ENCODE measurements at regions not wholly inside any gene's neighbourhood (a gene's known extent, or its start where the extent isn't known, plus 50 kb on each side); places are given as distances from the start of the nearest gene placed in this dataset.

- TF ChIP-seq POU6F1 (CRISPR knock-in tag; IDR thresholded peaks at IDR 0.05; ENCODE audit: borderline replicate concordance, low read depth) (no peak), PATZ1 (CRISPR knock-in tag; IDR thresholded peaks at IDR 0.05; ENCODE audit: borderline replicate concordance) (no peak), BACH2 (CRISPR knock-in tag; IDR thresholded peaks at IDR 0.05; ENCODE audit: borderline replicate concordance) (no peak), TCF4 (CRISPR knock-in tag; IDR thresholded peaks at IDR 0.05; ENCODE audit: borderline replicate concordance) (no peak), TSHZ2 (CRISPR knock-in tag; IDR thresholded peaks at IDR 0.05) (no peak)
Observed at GRCh38 chr1:195960580-195960979, 647.7 kb downstream of the KCNT2 start.
